Renal pelvis (tissue), 1 donor: ENCODE measurements at regions not wholly inside any gene's neighbourhood (a gene's known extent, or its start where the extent isn't known, plus 50 kb on each side); places are given as distances from the start of the nearest gene placed in this dataset.
A peak's percentile ranks its signal among the peaks of the same experiment; 100 is the strongest.

ENCODE experiments used
- DNase-seq: peaks from one replicate; pipeline ENCODE4 v3.0.0-alpha.2; 2013

- DNase-seq, result no peak
Observed at GRCh38 chr5:61905613-61906012, 400.4 kb upstream of the KIF2A start.

- no peak for DNase-seq
Observed at GRCh38 chr5:61906820-61907219, 399.2 kb upstream of the KIF2A start.

GRCh38 chr5:61907995-61908394, 398.0 kb upstream of the KIF2A start:
- DNase-seq, result no peak

- DNase-seq, result no peak
Observed at GRCh38 chr5:61910771-61911170, 395.2 kb upstream of the KIF2A start.

DNA sequence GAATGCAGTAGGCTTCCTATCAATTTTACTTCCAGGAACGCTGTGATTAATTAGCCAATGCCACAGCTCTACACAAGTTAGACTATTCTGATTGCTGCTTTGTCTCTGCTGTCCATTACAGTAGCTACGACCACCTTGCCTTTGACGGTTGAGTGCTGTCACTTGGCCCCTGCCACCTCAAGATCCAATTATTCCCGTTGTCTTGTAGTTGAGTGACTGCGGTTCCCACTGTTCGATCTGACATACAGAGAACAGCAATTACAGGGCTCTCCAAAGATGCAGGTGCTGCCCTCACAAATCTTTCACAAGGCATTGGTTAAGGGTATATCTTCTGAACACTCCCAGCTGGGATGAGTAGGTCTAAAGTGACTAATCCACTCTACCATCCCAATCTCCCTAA, 393.4 kb upstream of the KIF2A start:
- no peak for DNase-seq

GRCh38 chr5:61915646-61916045, 390.4 kb upstream of the KIF2A start:
- no peak for DNase-seq

GRCh38 chr5:61916621-61917620, 389.1 kb upstream of the KIF2A start:
- no peak for DNase-seq

DNA sequence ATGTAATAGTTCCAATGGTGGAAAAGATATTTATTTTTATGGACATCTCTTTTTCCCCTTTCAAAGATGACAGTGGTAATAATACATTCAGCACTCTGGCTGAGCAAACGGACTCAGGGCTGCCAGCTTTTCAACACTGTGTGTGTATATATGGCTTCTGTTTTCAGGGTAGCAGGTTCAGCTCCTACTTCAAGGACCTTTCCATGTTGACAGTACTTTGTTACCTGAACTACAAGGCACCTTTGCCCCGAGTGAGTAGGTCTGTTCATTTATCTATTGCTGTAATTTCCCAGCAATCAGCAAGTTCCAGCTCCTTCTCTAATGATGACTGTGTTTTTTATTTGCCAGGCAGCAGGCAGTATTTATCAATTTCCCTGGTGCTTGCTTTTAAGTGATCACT, 387.4 kb upstream of the KIF2A start:
- DNase-seq, result no peak

DNA sequence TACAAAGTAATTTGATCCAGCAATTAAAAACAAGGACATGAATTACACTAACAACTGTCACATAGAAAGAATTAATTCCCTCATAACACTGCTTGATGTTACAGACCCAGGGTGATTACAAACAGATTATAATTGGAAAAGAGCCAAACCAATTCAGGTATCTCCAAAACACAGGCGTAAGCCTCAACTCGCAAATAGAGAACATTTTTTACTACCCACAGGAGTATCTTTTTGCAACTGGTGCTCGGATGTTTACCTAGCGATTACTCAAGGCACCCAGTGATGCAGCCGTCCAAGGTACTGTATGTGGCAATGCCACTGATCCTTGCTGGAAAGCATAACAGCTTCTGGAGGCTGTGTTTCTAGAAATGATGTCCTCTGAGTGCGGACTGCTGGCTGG, 386.1 kb upstream of the KIF2A start:
- no peak for DNase-seq

- DNase-seq, result no peak
Observed at GRCh38 chr5:61924251-61924650, 381.8 kb upstream of the KIF2A start.

GRCh38 chr5:61926911-61927310, 379.1 kb upstream of the KIF2A start:
- DNase-seq, result no peak

DNA sequence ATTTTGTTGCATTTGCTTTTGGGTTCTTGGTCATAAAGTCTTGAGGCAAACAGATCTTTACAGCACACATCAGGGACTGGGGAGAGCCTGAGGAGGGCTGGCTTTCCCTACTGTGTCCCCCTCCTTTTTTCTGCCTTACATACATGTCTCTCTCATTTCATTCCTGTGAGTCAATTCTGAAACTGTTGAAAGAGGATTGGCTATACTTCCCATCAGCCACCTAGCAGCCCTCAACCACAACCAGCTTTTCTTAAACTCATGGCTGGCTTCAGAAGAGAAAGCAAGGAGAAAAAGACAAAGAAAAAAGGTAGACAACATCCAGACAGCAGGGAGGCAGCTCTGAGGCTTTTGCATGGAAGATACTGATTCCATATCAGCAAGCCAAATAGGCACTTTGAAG, 374.8 kb upstream of the KIF2A start:
- no peak for DNase-seq

DNA sequence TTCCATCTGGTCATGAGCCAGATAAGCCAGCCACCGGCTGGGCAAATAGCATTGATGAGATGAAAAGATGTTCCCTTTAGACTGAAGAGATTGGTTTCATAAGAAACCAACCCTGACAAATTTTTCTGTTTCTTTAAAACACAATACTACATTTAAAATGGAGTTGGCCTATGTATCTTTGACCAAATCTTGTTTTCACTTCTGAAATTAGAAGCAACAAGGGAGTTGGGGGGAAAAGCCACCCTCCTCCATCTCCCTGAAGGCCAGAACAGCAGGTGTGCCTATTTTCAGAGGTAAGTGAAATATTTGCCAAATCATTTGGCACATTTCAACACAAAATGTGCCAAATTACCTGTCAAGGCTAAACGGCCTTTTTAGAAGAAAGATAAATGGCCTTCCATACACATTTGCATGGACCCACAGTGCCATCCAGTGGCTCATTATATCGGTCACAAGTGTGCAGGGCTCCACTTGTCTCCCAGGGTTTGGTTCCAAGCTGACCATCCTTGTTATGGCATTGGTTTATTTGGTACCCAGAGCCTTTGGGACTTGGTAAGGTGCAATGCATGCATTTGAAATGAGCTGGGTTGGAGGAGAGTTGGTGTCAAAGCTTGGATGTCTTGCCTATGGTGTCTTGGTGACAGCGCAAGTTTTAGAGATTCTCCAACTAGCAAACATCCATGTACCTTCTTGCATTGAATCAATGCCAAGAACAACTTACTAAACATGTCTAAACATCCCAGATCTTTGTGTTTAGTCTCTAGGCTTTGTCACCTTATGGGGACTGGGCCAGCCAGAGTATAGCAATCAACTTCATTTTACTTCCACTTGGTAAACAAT, 372.0 kb upstream of the KIF2A start:
- DNase-seq, result peak; percentile 52

DNA sequence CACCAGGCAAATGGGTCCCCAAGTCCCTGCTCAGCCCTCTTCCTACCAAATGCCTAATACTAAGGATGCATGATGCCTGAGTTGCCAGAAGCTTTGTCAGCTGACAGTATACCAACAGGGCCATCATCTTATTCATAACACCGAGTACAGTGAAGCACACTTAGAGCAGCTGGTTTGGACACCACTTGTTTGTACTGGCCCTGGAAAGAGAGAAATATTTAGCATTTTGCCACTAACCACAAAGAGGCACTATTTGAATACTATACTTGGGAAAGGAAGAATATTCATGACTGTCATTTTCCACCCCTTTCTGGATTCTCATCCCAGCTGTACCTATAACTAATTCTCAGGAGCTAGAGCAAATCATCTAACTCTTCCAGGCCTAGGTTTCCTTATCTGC, 364.4 kb upstream of the KIF2A start:
- no peak for DNase-seq

GRCh38 chr5:61942462-61943049, 363.4 kb upstream of the KIF2A start:
- no peak for DNase-seq

DNA sequence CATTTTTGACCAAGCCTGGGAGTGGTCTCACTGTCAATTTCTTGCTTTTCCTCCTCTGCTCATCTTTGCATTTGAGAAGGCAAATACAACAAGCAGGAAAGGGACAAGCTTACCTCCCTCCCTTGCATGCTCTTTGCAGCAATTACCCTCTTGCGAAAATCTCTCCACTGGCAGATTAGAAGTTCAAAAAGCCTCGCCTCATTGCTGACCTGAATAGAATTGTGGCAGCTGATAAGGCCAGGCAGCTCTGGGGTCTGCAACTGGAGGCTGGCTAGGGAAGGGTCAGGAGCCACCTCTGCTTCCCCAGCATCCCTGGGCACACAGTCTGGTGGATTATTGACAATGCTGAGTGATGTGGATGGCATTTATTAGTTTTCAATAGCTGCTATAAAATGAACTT, 362.3 kb upstream of the KIF2A start:
- no peak for DNase-seq

DNA sequence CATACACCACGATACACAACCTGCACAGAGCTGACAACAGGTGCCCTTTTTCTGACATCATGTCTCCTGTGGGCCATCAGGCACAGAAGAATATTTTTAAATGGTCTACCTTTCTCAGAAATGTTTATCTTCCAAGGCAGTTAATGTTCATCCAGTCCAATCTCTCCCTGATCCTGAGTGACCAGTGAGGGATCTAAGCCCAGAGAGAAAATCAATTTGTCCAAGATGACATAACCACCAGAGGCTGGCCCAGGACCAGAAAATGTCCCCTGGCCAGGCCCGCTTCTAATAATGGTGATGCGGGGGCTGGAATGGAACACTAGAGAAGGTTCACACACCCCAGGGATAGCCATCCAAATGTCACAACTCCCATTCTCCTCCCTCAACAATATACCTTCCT, 357.9 kb upstream of the KIF2A start:
- DNase-seq, result no peak

DNA sequence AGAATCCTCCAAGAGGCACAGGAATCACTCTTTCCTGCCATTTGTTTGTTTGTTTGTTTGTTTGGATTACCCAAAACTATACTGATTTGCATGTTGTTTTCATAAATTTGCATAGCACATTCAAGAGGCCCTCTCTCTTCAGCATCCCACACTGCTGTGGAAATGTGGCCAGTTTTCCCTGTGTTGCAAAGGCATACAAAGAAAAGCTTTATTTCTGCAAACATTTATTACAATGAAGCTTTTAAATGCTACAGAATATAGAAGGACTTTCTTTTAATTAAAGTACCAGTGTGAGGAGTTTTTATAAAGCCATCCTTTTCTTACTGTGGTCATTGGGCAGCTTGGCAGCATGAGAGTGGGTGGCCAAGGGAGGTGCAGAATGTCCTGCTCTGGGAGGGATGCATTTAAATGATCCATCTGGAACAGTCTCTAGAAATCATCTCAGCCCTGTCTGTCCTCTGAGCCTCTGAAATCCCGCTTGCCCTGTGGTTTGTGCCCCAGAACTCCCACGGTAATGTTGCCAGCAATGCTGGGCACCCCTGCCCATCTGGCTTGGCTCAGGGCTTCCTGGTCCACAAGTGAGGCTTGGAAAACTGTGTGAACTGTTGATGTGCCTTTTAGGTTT, 356.8 kb upstream of the KIF2A start:
- DNase-seq, result no peak

DNA sequence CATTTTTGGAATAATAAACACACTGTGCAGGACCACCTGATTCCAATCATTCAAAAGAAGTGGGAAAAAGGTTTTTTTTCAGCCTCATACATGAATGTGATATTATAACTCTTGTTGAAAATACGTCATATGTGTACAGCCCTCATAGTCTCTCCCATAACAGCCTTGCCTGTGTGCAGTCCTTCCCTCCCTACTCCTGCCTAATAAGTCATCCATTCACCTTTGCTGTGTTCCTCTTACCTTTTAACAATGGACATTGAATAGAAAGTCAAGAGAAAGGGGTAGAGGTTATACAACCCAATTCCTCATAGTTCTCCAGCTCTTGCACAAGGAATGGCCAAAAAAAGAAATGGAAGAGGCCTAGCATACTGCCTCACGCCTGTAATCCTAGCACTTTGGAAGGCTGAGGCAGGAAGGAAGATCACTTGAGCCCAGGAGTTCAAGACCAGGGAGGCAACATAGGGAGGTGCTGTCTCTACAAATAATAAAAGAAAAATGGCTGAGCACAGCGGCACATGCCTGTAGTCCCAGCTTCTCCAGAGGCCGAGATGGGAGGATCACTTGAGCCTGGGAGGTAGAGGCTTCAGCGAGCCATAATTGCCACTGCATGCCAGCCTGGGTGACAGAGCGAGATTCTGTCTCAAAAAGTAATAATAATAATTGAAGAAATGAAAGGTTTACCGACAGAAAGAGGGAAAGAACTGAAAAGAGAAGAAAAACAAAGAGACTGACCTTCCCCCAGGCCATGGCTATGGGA, 356.1 kb upstream of the KIF2A start:
- DNase-seq, result no peak

DNA sequence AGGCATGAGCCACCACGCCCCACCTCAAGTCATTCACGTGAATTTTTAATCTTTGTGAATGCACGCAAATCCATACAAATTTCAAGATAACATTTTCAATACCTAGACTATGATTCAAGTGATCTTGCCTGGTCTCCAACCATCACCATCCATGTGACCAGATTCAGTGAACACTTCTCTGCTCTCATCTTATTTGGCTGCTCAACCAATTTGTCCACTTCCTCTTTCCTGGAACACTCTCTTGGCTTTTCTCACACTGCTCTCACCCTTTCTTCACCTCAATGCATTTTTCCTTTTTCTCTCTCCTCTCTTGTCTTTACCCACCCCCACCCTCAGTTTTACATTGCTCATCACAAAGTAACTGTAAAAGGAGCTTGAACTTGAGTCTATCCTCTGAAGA, 354.7 kb upstream of the KIF2A start:
- DNase-seq, result no peak

DNA sequence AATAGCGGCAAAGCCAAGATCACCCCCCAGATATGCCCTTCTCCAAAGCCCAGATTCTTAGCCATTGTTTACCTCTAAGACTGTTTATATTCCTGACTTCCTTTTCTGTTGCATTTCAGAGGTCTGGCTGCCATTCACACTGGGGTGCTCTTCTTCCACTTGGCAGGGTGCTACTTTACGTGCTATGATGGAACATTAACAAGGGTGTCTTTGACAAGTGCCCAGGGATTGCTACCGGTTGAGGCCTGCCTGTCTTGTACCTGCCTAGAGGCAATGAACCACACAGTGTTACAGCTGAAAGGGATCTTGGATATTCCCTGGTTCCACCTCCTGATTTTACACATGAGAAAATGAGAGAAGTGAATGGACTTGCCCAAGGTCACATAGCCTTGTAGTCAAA, 352.1 kb upstream of the KIF2A start:
- DNase-seq, result no peak
